MM.1S (cell line): ENCODE measurements at regions not wholly inside any gene's neighbourhood (a gene's known extent, or its start where the extent isn't known, plus 50 kb on each side); places are given as distances from the start of the nearest gene placed in this dataset.

Experiments used
- DNase-seq: peaks from one replicate; pipeline ENCODE4 v3.0.0-alpha.2; 2015
- H2AFZ ChIP-seq: fragments of 300-600 bp; sonication (generic); 2 replicates; pipeline ENCODE4 v1.6.0; 2016; ENCODE audit warnings: antibody characterized with exemption, low read length
- H3F3A ChIP-seq: fragments of 300-600 bp; sonication (generic); 2 replicates; pipeline ENCODE4 v1.6.1; 2016; ENCODE audit warnings: mild to moderate bottlenecking, antibody characterized with exemption, low read length, moderate library complexity, mixed read lengths; ENCODE audit not compliant: insufficient read depth
- H3K27ac ChIP-seq: fragments of 300-600 bp; sonication (generic); 2 replicates; pipeline ENCODE4 v1.5.1; 2016; ENCODE audit warnings: mild to moderate bottlenecking, low read length
- H3K27me3 ChIP-seq: fragments of 300-600 bp; sonication (generic); replicated peaks from 2 replicates; pipeline ENCODE4 v1.6.0; 2016; ENCODE audit warnings: low read length; ENCODE audit not compliant: insufficient read depth
- H3K36me3 ChIP-seq: fragments of 300-600 bp; sonication (generic); replicated peaks from 2 replicates; pipeline ENCODE4 v1.6.1; 2016; ENCODE audit warnings: mild to moderate bottlenecking, low read length, mixed read lengths; ENCODE audit not compliant: insufficient read depth
- H3K4me1 ChIP-seq: fragments of 300-600 bp; sonication (generic); 2 replicates; pipeline ENCODE4 v1.6.1; 2016; ENCODE audit warnings: low read length, mixed read lengths
- H3K4me2 ChIP-seq: fragments of 300-600 bp; sonication (generic); 2 replicates; pipeline ENCODE4 v1.6.0; 2016; ENCODE audit warnings: low read depth, low read length
- H3K4me3 ChIP-seq: fragments of 300-600 bp; sonication (generic); 2 replicates; pipeline ENCODE4 v1.5.1; 2016; ENCODE audit warnings: low read length, mixed read lengths
- H3K79me2 ChIP-seq: fragments of 300-600 bp; sonication (generic); 2 replicates; pipeline ENCODE4 v1.6.1; 2016; ENCODE audit warnings: mixed run types, low read length, mixed read lengths
- H3K9ac ChIP-seq: fragments of 300-600 bp; sonication (generic); 2 replicates; pipeline ENCODE4 v1.6.1; 2016; ENCODE audit warnings: low read length, mixed read lengths
- H3K9me2 ChIP-seq: fragments of 300-600 bp; sonication (generic); replicated peaks from 2 replicates; pipeline ENCODE4 v1.6.1; 2016; ENCODE audit warnings: mild to moderate bottlenecking, low read length, mixed read lengths; ENCODE audit not compliant: insufficient read depth
- H3K9me3 ChIP-seq: fragments of 300-600 bp; sonication (generic); replicated peaks from 2 replicates; pipeline ENCODE4 v1.6.1; 2016; ENCODE audit warnings: mild to moderate bottlenecking, low read length, mixed read lengths; ENCODE audit not compliant: insufficient read depth
- H4K20me1 ChIP-seq: fragments of 300-600 bp; sonication (generic); 2 replicates; pipeline ENCODE4 v1.6.1; 2016; ENCODE audit warnings: mild to moderate bottlenecking, low read length, moderate library complexity, mixed read lengths; ENCODE audit not compliant: insufficient read depth
- CTCF ChIP-seq: fragments of 300-600 bp; sonication (generic); IDR thresholded peaks from 2 replicates; pipeline ENCODE4 v1.5.1; 2016; ENCODE audit warnings: antibody characterized with exemption, low read length, mixed read lengths
- EZH2 ChIP-seq: fragments of 300-600 bp; sonication (generic); optimal IDR thresholded peaks from 2 replicates; pipeline ENCODE3; 2017; ENCODE audit warnings: low read depth, mild to moderate bottlenecking, antibody characterized with exemption, low read length, mixed read lengths
- EZH2phosphoT487 ChIP-seq: fragments of 300-600 bp; sonication (generic); IDR thresholded peaks from 2 replicates; pipeline ENCODE4 v1.6.1; 2018; ENCODE audit warnings: antibody characterized with exemption, low read length

GRCh38 chr2:215808996-215809395 lies 204.4 kb downstream of the MREG start:
- DNase-seq, result no peak
- Histone ChIP-seq H3K9ac (no peak overlapping the region), H3K9me2 (no peaks in the 10 kb centered on the region), H3K36me3 (no peaks in the 10 kb centered on the region), H3K4me3 (peak overlapping the region; percentile 17; the same call in 1 of the 2 replicates), H2AFZ (no peak overlapping the region), H4K20me1 (no peaks in the 10 kb centered on the region), H3F3A (peaks cover 9% of the 10 kb centered on the region; the same call in 1 of the 2 replicates), H3K27ac (no peak overlapping the region), H3K4me1 (peaks cover 22% of the 10 kb centered on the region), H3K4me2 (peak overlapping the region; percentile 38), H3K27me3 (no peaks in the 10 kb centered on the region), H3K9me3 (no peaks in the 10 kb centered on the region), H3K79me2 (no peaks in the 10 kb centered on the region)
- TF ChIP-seq EZH2phosphoT487, result no peak
- no peak for TF ChIP-seq CTCF
- TF ChIP-seq EZH2, result no peak

- H3K4me3 ChIP-seq, result 0 out of 2 replicates have a peak overlapping the region, but pooled peaks have one; percentile 17
- H3K36me3 ChIP-seq, result no peaks in the 10 kb centered on the region
- H3K79me2 ChIP-seq, result no peaks in the 10 kb centered on the region
- H2AFZ ChIP-seq, result no peak overlapping the region
- no peaks in the 10 kb centered on the region for H3K9me2 ChIP-seq
- TF ChIP-seq EZH2phosphoT487, result no peak
- TF ChIP-seq EZH2, result no peak
- no peak for TF ChIP-seq CTCF
- H3K9me3 ChIP-seq, result no peaks in the 10 kb centered on the region
- no peak overlapping the region for H3K27ac ChIP-seq
- H3F3A ChIP-seq, result peaks cover 9% of the 10 kb centered on the region; the same call in 1 of the 2 replicates
- H3K9ac ChIP-seq, result no peak overlapping the region
- no peak for DNase-seq
- H3K27me3 ChIP-seq, result no peaks in the 10 kb centered on the region
- no peaks in the 10 kb centered on the region for H4K20me1 ChIP-seq
- H3K4me2 ChIP-seq, result peak overlapping the region; percentile 38; the same call in 1 of the 2 replicates
- H3K4me1 ChIP-seq, result peaks cover 22% of the 10 kb centered on the region
These were observed 205.2 kb downstream of the MREG start for GRCh38 chr2:215808194-215808593.

GRCh38 chr2:215805493-215805892 lies 207.9 kb downstream of the MREG start:
- no peaks in the 10 kb centered on the region for H3K4me1 ChIP-seq
- no peaks in the 10 kb centered on the region for H3K27me3 ChIP-seq
- H3K9me3 ChIP-seq, result no peaks in the 10 kb centered on the region
- H3K9ac ChIP-seq, result no peak overlapping the region
- H3K79me2 ChIP-seq, result no peaks in the 10 kb centered on the region
- no peak overlapping the region for H3K4me3 ChIP-seq
- no peaks in the 10 kb centered on the region for H4K20me1 ChIP-seq
- no peaks in the 10 kb centered on the region for H3F3A ChIP-seq
- TF ChIP-seq EZH2 (no peak), CTCF (no peak), EZH2phosphoT487 (no peak)
- H2AFZ ChIP-seq, result no peak overlapping the region
- no peak overlapping the region for H3K4me2 ChIP-seq
- H3K36me3 ChIP-seq, result no peaks in the 10 kb centered on the region
- H3K9me2 ChIP-seq, result no peaks in the 10 kb centered on the region
- DNase-seq, result no peak
- H3K27ac ChIP-seq, result no peak overlapping the region
